ENCODE measurements at regions not wholly inside any gene's neighbourhood (a gene's known extent, or its start where the extent isn't known, plus 50 kb on each side); places are given as distances from the start of the nearest gene placed in this dataset.

DNA sequence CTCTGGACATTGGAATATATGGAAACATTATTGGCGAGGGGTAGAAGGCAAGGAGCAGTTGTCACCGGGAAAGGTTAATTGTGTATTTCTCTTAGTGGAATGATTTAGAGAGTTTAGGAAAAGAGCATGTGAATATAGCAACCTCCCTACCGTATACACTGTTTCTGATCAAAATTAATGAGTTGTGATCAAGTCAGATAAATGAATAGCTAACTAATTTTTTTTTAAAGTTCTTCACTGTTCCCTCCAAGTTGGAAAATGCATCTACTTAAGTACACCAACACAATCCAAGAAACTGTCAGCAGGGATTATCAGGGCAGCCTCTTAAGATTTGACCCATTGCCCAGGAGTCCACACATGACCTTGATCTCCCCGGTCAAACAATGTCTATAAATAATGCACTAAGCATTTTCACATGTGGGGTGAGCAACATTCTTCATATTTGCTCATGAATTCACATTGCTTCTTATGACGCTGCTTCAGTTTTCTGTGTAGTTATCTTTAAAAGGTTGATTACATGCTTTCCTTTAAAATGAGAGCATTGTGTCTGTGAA lies 680.8 kb upstream of the NRSN1 start:
- TF ChIP-seq POLR2A (IDR thresholded peaks at IDR 0.05) (no peak), POLR2AphosphoS5 (IDR thresholded peaks at IDR 0.05) (no peak), EP300 (IDR thresholded peaks at IDR 0.05; ENCODE audit: low read depth) (no peak)
- TF ChIP-seq, protein P1, sequence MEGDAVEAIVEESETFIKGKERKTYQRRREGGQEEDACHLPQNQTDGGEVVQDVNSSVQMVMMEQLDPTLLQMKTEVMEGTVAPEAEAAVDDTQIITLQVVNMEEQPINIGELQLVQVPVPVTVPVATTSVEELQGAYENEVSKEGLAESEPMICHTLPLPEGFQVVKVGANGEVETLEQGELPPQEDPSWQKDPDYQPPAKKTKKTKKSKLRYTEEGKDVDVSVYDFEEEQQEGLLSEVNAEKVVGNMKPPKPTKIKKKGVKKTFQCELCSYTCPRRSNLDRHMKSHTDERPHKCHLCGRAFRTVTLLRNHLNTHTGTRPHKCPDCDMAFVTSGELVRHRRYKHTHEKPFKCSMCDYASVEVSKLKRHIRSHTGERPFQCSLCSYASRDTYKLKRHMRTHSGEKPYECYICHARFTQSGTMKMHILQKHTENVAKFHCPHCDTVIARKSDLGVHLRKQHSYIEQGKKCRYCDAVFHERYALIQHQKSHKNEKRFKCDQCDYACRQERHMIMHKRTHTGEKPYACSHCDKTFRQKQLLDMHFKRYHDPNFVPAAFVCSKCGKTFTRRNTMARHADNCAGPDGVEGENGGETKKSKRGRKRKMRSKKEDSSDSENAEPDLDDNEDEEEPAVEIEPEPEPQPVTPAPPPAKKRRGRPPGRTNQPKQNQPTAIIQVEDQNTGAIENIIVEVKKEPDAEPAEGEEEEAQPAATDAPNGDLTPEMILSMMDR (IDR thresholded peaks at IDR 0.05): no peak

All from transverse colon (tissue), 4 donors.